ENCODE measurements at regions not wholly inside any gene's neighbourhood (a gene's known extent, or its start where the extent isn't known, plus 50 kb on each side); places are given as distances from the start of the nearest gene placed in this dataset.
"Not testable (repeated sequence)": the region's sequence is repeated elsewhere in the genome, so short reads cannot be mapped to it uniquely, and the experiment has no call there.

- DNase-seq: no peak
Measured at GRCh38 chr15:38991126-38991525, 426.5 kb upstream of the RASGRP1 start.

GRCh38 chr15:38991701-38992100, 427.1 kb upstream of the RASGRP1 start:
- DNase-seq: no peak

GRCh38 chr15:38992506-38992905, 427.9 kb upstream of the RASGRP1 start:
- DNase-seq: no peak

- DNase-seq: no peak
Measured at GRCh38 chr15:38992930-38993329, 428.3 kb upstream of the RASGRP1 start.

- no peak for DNase-seq
Measured at GRCh38 chr15:38994310-38994709, 429.7 kb upstream of the RASGRP1 start.

GRCh38 chr15:38996111-38996631, 431.6 kb upstream of the RASGRP1 start:
- no peak for DNase-seq

GRCh38 chr15:38997841-38998240, 433.2 kb upstream of the RASGRP1 start:
- no peak for DNase-seq

- DNase-seq: no peak
Measured at GRCh38 chr15:39000008-39000734, 435.6 kb upstream of the RASGRP1 start.

GRCh38 chr15:39009740-39010139, 445.1 kb upstream of the RASGRP1 start:
- DNase-seq: no peak

GRCh38 chr15:39011066-39011465, 446.5 kb upstream of the RASGRP1 start:
- DNase-seq: not testable (repeated sequence)

- DNase-seq: no peak
Measured at GRCh38 chr15:39013262-39013661, 448.6 kb upstream of the RASGRP1 start.

- no peak for DNase-seq
Measured at GRCh38 chr15:39014682-39015081, 450.1 kb upstream of the RASGRP1 start.

- DNase-seq: no peak
Measured at GRCh38 chr15:39016706-39017105, 452.1 kb upstream of the RASGRP1 start.

- no peak for DNase-seq
Measured at GRCh38 chr15:39018966-39019365, 454.4 kb upstream of the RASGRP1 start.

GRCh38 chr15:39021341-39021740, 456.7 kb upstream of the RASGRP1 start:
- DNase-seq: no peak

GRCh38 chr15:39022532-39023305, 458.1 kb upstream of the RASGRP1 start:
- no peak for DNase-seq

- no peak for DNase-seq
Measured at GRCh38 chr15:39025321-39025720, 460.7 kb upstream of the RASGRP1 start.

- DNase-seq: no peak
Measured at GRCh38 chr15:39025881-39026280, 461.3 kb upstream of the RASGRP1 start.

GRCh38 chr15:39028069-39028468, 463.5 kb upstream of the RASGRP1 start:
- DNase-seq: no peak

GRCh38 chr15:39029741-39030140, 465.1 kb upstream of the RASGRP1 start:
- no peak for DNase-seq

- no peak for DNase-seq
Measured at GRCh38 chr15:39030291-39031070, 465.9 kb upstream of the RASGRP1 start.

- DNase-seq: no peak
Measured at GRCh38 chr15:39031596-39031995, 467.0 kb upstream of the RASGRP1 start.

GRCh38 chr15:39034816-39035215, 470.2 kb upstream of the RASGRP1 start:
- DNase-seq: no peak

Measured in T-helper 1 cell (primary cell).